Neural cell (in vitro differentiated cells): ENCODE measurements at regions not wholly inside any gene's neighbourhood (a gene's known extent, or its start where the extent isn't known, plus 50 kb on each side); places are given as distances from the start of the nearest gene placed in this dataset.

Experiments used
- H2AFZ ChIP-seq: fragments of 200-600, 300-800 bp; sonication (generic), shearing (Covaris generic); 2 replicates; pipeline ENCODE4 v1.6.0; 2014; ENCODE audit warnings: low read depth, mild to moderate bottlenecking, antibody characterized with exemption, low read length, moderate library complexity
- H3F3A ChIP-seq: fragments of 200-600 bp; shearing (Covaris generic); 2 replicates; pipeline ENCODE4 v1.6.1; 2016; ENCODE audit warnings: mild to moderate bottlenecking, moderate library complexity, mixed read lengths, antibody characterized with exemption, low read length; ENCODE audit not compliant: insufficient read depth, poor library complexity, severe bottlenecking
- H3K27ac ChIP-seq: fragments of 200-600, 300-800 bp; sonication (generic), shearing (Covaris generic); 2 replicates; pipeline ENCODE4 v1.5.1; 2014; ENCODE audit warnings: mild to moderate bottlenecking, low read length, moderate library complexity
- H3K27me3 ChIP-seq: fragments of 300-800, 200-600 bp; sonication (generic), shearing (Covaris generic); 2 replicates; pipeline ENCODE4 v1.6.0; 2014; ENCODE audit warnings: mild to moderate bottlenecking, low read depth, low read length, moderate library complexity; ENCODE audit not compliant: insufficient read depth
- H3K36me3 ChIP-seq: fragments of 300-800, 200-600 bp; sonication (generic), shearing (Covaris generic); 2 replicates; pipeline ENCODE4 v1.5.1; 2014; ENCODE audit warnings: mild to moderate bottlenecking, antibody characterized with exemption, low read length, moderate library complexity; ENCODE audit not compliant: insufficient read depth
- H3K4me2 ChIP-seq: fragments of 300-800, 200-600 bp; sonication (generic), shearing (Covaris generic); 2 replicates; pipeline ENCODE4 v1.6.0; 2014; ENCODE audit warnings: mild to moderate bottlenecking, low read length
- H3K4me3 ChIP-seq: fragments of 300-800, 200-600 bp; sonication (generic), shearing (Covaris generic); 2 replicates; pipeline ENCODE4 v1.5.1; 2014; ENCODE audit warnings: mild to moderate bottlenecking, low read length, moderate library complexity
- H3K79me2 ChIP-seq: fragments of 200-600 bp; shearing (Covaris generic); replicated peaks from 2 replicates; pipeline ENCODE4 v1.6.0; 2014; ENCODE audit warnings: mild to moderate bottlenecking, low read length, moderate library complexity; ENCODE audit not compliant: insufficient read depth
- H3K9ac ChIP-seq: fragments of 300-800, 200-600 bp; sonication (generic), shearing (Covaris generic); 2 replicates; pipeline ENCODE4 v1.6.1; 2016; ENCODE audit warnings: mild to moderate bottlenecking, low read length, mixed read lengths
- H3K9me2 ChIP-seq: fragments of 200-600 bp; shearing (Covaris generic); 2 replicates; pipeline ENCODE4 v1.6.1; 2016; ENCODE audit warnings: mild to moderate bottlenecking, low read length, mixed read lengths; ENCODE audit not compliant: insufficient read depth
- H3K9me3 ChIP-seq: fragments of 200-600, 300-800 bp; sonication (generic), shearing (Covaris generic); 2 replicates; pipeline ENCODE4 v1.6.1; 2016; ENCODE audit warnings: mild to moderate bottlenecking, mixed run types, low read length, moderate library complexity, mixed read lengths
- H4K20me1 ChIP-seq: fragments of 200-600 bp; shearing (Covaris generic); 2 replicates; pipeline ENCODE4 v1.6.1; 2016; ENCODE audit warnings: mild to moderate bottlenecking, mixed run types; ENCODE audit not compliant: insufficient read depth
- EP300 ChIP-seq: fragments of 450-650 bp; conservative IDR thresholded peaks from 2 replicates; pipeline ENCODE4 v1.6.1; 2014; ENCODE audit warnings: antibody characterized with exemption, mild to moderate bottlenecking, moderate library complexity; ENCODE audit not compliant: poor library complexity, severe bottlenecking
- EZH2 ChIP-seq: fragments of 200-600, 300-800 bp; shearing (Covaris generic), sonication (generic); IDR thresholded peaks from 2 replicates; pipeline ENCODE4 v1.6.1; 2014; ENCODE audit warnings: antibody characterized with exemption, low read length, borderline replicate concordance, mild to moderate bottlenecking; ENCODE audit not compliant: insufficient read depth, poor library complexity, severe bottlenecking
- MXI1 ChIP-seq: fragments of 450-650 bp; conservative IDR thresholded peaks from 2 replicates; pipeline ENCODE4 v1.6.1; 2014; ENCODE audit warnings: antibody characterized with exemption, mild to moderate bottlenecking; ENCODE audit not compliant: poor library complexity, severe bottlenecking
- POLR2AphosphoS5 ChIP-seq: IDR thresholded peaks from 2 replicates; pipeline ENCODE4 v1.6.1; 2012
- RAD21 ChIP-seq: fragments of 450-650 bp; conservative IDR thresholded peaks from 2 replicates; pipeline ENCODE4 v1.6.1; 2014; ENCODE audit warnings: antibody characterized with exemption, mild to moderate bottlenecking, moderate library complexity
- SMC3 ChIP-seq: fragments of 450-650 bp; conservative IDR thresholded peaks from 2 replicates; pipeline ENCODE4 v1.6.1; 2014; ENCODE audit warnings: antibody characterized with exemption, mild to moderate bottlenecking, moderate library complexity; ENCODE audit not compliant: poor library complexity
- TAF1 ChIP-seq: IDR thresholded peaks from 2 replicates; pipeline ENCODE4 v1.6.1; 2012; ENCODE audit warnings: low read depth
- TF ChIP-seq, protein P1 (sequence below): fragments of 450-650 bp; IDR thresholded peaks from 2 replicates; pipeline ENCODE4 v1.5.1; 2014; ENCODE audit warnings: antibody characterized with exemption, mild to moderate bottlenecking, moderate library complexity; ENCODE audit not compliant: poor library complexity, severe bottlenecking
- TF ChIP-seq, protein P2 (sequence below): IDR thresholded peaks from 2 replicates; pipeline ENCODE4 v1.6.1; 2012; ENCODE audit warnings: borderline replicate concordance

DNA sequence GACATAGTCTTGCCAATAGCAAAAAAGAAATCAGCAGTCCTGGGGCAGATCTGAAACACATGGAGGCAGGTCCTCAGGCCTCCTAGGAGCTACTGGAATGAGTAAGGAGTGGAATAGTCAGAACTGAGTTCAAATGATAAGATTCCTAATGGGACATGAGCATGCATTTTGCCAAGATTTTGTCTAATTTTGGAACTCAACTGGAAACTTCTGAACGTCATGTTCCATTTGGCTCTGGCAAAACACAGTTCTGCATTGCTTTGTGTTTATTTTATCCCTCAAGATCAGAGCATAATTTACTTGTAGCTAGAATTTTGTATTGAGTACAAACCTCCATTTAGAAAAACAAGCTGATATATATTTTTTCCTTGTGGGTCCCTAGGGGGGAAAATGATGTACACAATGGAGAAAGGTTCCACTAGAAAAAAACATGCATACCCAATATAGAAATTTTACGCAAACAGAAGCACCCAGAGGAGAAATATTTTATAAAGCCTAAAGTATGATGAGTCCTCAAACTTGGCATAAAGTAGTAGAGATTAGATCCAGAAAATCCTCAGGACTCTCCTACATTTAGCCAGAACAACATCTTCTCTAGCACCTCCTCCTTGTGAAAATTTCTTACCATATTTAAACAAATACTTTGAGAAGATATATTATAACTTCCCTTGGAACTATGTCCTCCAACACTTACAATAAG, 149.0 kb upstream of the SERP2 start:
- Histone ChIP-seq H3K27ac (no peak overlapping the region), H3K9me2 (no peaks in the 10 kb centered on the region), H3F3A (no peaks in the 10 kb centered on the region), H3K4me2 (no peak overlapping the region), H3K27me3 (no peaks in the 10 kb centered on the region), H3K4me3 (no peak overlapping the region), H3K79me2 (no peaks in the 10 kb centered on the region), H4K20me1 (no peaks in the 10 kb centered on the region), H3K9ac (no peak overlapping the region), H2AFZ (no peak overlapping the region), H3K9me3 (no peaks in the 10 kb centered on the region), H3K36me3 (no peaks in the 10 kb centered on the region)
- TF ChIP-seq EP300 (no peak), EZH2 (no peak), MXI1 (no peak), POLR2AphosphoS5 (no peak), TAF1 (no peak), RAD21 (no peak), SMC3 (no peak)
- TF ChIP-seq, protein P1, sequence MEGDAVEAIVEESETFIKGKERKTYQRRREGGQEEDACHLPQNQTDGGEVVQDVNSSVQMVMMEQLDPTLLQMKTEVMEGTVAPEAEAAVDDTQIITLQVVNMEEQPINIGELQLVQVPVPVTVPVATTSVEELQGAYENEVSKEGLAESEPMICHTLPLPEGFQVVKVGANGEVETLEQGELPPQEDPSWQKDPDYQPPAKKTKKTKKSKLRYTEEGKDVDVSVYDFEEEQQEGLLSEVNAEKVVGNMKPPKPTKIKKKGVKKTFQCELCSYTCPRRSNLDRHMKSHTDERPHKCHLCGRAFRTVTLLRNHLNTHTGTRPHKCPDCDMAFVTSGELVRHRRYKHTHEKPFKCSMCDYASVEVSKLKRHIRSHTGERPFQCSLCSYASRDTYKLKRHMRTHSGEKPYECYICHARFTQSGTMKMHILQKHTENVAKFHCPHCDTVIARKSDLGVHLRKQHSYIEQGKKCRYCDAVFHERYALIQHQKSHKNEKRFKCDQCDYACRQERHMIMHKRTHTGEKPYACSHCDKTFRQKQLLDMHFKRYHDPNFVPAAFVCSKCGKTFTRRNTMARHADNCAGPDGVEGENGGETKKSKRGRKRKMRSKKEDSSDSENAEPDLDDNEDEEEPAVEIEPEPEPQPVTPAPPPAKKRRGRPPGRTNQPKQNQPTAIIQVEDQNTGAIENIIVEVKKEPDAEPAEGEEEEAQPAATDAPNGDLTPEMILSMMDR: no peak
- TF ChIP-seq, protein P2, sequence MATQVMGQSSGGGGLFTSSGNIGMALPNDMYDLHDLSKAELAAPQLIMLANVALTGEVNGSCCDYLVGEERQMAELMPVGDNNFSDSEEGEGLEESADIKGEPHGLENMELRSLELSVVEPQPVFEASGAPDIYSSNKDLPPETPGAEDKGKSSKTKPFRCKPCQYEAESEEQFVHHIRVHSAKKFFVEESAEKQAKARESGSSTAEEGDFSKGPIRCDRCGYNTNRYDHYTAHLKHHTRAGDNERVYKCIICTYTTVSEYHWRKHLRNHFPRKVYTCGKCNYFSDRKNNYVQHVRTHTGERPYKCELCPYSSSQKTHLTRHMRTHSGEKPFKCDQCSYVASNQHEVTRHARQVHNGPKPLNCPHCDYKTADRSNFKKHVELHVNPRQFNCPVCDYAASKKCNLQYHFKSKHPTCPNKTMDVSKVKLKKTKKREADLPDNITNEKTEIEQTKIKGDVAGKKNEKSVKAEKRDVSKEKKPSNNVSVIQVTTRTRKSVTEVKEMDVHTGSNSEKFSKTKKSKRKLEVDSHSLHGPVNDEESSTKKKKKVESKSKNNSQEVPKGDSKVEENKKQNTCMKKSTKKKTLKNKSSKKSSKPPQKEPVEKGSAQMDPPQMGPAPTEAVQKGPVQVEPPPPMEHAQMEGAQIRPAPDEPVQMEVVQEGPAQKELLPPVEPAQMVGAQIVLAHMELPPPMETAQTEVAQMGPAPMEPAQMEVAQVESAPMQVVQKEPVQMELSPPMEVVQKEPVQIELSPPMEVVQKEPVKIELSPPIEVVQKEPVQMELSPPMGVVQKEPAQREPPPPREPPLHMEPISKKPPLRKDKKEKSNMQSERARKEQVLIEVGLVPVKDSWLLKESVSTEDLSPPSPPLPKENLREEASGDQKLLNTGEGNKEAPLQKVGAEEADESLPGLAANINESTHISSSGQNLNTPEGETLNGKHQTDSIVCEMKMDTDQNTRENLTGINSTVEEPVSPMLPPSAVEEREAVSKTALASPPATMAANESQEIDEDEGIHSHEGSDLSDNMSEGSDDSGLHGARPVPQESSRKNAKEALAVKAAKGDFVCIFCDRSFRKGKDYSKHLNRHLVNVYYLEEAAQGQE: no peak

DNA sequence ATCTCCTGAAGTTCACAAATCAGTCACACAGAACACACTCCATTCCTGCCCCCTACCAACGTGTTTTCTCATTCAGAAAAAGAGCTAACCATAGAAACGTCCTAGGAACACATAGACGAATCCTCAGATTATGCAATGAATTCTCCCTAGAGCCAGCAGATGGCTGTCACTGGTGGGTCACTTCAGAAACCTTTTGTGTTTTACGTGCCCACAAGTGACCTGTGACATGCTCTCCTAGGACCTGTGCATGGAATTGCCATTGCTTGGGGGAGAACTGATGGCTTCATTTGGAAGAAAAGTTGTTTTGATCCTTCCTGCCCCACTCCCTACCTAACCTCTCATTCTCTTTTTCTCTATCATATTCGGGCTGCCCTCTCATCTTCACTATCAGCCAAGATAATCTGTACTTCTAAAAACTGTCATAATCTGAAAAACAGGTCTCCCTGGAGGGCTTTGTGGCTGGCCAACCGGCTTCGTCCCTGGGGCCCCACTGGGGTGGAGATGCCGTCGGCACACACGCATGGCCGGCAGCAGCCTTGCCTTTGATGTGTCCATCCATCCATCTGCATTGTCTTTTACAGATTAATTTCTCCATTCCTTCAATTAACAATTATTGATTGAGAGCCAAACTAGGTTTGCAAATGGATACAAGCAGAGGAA, 144.1 kb upstream of the SERP2 start:
- no peak overlapping the region for H3K4me3 ChIP-seq
- H3K9ac ChIP-seq: no peak overlapping the region
- H3K4me2 ChIP-seq: no peak overlapping the region
- no peaks in the 10 kb centered on the region for H3K9me2 ChIP-seq
- H3K27me3 ChIP-seq: no peaks in the 10 kb centered on the region
- H3K27ac ChIP-seq: no peak overlapping the region
- no peaks in the 10 kb centered on the region for H3K79me2 ChIP-seq
- no peaks in the 10 kb centered on the region for H3F3A ChIP-seq
- H4K20me1 ChIP-seq: no peaks in the 10 kb centered on the region
- H3K9me3 ChIP-seq: no peaks in the 10 kb centered on the region
- TF ChIP-seq TAF1: no peak
- TF ChIP-seq RAD21: no peak
- H3K36me3 ChIP-seq: no peaks in the 10 kb centered on the region
- H2AFZ ChIP-seq: no peak overlapping the region
